HG02938 (cell line): ENCODE measurements at regions not wholly inside any gene's neighbourhood (a gene's known extent, or its start where the extent isn't known, plus 50 kb on each side); places are given as distances from the start of the nearest gene placed in this dataset.

ENCODE experiments used
- ATAC-seq: cut with Tn5 transposase; IDR thresholded peaks from one replicate; pipeline ENCODE4 v1.9.1; 2021; ENCODE audit warnings: mild to moderate bottlenecking, moderate library complexity; ENCODE audit not compliant: unreplicated experiment

- no peak for ATAC-seq
These were observed 514.8 kb upstream of the CTNND2 start for GRCh38 chr5:12419075-12419474.

DNA sequence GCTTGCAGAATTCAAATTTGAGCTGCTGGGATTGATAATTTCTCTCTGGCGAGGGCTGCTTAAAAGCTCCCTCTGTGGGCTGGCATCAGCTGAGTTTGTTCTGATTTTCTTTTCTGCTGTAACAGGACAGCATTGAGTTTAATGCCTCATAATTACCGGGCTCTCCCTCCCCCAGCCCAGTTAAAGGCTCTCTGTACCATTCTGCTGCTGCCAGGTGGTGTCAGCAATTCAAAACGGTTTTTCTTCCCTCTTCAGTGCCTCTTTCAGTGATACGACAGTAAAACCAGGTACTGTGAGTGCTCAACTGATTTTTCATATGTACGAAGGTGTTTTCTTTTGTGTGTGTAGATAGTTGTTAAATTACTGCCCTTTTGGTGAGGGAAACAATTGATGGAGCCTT is 509.3 kb upstream of the CTNND2 start:
- ATAC-seq, result no peak

DNA sequence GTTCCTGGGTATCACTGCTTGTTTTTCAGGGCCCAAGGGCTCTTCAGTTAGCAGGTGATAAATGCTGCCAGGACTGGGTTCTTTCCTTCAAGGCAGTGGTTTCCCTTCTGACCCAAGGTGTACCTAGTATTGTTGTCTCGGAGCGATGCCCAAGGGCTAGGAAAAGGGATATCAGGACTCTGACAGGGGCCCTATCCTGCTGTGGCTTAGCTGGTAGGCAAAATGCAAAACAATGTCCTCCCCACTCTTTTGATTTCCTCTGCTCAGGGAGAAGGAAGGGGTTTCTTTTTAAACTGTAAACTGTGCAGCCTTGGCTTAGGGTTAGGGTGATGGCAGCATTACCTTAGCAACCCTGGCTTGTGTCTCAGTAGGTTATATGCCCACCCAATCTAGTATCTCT is 508.8 kb upstream of the CTNND2 start:
- no peak for ATAC-seq

DNA sequence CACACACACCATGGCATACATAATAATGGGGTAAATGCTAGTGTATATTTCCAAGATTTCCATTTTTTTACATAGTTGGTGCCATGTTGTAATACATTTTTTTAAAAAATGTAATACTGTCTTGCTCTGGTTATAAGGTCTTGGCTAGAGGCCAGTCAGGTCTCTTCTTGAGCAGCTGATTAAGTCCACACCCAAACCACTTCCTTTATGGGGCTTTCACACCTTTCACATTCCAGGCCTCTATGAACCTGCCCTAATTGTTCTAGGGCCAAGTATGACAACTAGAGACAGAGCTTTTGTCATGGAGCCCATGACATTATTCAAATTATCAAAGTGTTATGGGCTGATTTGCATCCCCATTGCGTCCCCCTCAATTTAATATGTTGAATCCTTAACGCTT is 495.6 kb upstream of the CTNND2 start:
- ATAC-seq, result no peak

- no peak for ATAC-seq
These were observed 488.0 kb upstream of the CTNND2 start for GRCh38 chr5:12392246-12392645.

DNA sequence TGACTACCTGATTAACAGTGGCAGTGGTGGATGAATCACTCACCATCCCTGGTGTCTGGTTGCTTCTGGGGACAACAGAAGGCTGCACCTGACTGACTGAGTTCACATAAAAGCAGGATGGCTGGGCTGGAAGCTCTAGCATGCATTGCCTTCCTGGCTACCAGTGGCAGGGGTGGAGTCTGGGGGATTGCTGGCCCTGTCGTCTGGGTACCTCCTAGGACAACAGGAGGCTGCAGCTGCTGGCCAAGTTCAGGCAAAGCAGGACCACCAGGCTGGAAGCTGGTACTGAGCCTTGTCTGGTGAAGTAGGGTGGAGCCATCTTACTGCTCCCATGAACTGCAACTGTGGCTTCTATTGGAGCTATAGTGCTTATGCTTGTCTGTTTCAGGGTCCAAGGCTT is 480.8 kb upstream of the CTNND2 start:
- ATAC-seq, result no peak

DNA sequence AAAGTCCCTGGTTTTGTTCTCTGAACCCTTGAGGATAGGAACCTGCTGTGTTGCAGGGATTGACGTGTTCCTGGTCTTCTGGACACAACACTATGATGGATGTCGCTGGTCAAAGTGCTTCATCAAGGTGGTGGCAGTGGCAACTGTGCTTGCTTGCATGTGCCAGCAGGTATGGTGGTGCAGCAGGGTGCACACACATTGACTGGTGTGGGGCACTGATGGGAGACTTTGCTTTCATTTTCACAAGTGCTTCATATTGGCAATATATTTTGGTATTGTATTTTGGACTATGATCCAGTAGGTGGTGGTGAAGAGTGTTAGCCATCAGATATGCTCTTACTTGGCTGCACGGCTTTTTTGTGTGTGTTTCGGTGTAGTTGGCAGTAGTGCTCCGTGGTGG is 479.8 kb upstream of the CTNND2 start:
- no peak for ATAC-seq

- no peak for ATAC-seq
These were observed 463.7 kb upstream of the CTNND2 start for GRCh38 chr5:12367973-12368372.

DNA sequence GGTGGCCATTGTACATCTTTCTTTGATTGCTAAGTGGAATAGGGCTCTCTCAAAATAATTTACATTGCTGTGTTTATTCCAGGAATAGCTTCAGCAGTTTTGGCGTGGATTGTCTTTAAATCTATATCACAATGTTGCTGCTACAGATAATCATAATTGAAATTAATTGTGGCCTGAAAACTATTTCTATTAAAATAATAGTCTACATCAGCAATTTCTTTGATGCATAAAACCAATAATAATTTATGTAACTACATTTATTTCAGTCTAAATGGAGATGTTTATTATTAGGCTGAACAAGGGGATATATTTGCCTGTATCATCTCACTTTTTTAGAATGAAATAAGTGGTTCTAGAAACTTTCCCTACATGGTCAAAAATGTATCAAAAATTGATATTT is 456.0 kb upstream of the CTNND2 start:
- ATAC-seq, result no peak

DNA sequence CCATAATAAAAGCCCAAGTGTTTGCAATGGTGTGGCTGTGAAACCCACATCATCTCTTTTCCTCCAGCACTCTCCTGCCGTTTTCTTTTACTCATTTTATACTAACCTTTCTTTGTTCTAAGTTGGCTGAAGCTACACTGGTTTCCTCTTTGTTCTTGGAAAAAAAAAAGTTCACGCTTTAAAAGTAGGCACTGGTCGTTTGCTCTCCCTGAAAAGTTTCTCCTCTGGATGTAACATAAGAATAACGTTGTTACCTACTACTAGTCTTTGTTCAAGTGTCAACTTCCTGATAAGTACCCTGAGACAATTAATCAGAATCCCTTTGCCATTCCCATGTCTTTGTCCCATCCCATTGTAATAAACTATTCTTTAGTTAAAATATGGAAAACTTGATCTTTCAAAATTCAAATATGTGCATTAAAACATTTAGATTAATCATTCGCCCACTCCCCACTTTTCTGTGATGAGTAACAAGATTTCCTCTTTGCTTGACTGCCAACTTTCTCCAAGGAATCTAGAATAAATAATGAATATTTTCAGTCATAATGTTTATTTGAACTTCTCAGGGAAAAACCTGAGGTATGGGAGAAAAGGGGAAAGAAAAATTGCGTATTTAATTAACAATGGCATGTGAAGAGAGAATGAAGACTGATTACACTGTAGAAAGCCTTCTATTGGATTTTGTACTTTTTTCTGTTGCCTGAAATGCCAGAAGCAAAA is 454.3 kb upstream of the CTNND2 start:
- ATAC-seq, result no peak

- ATAC-seq, result no peak
These were observed 453.4 kb upstream of the CTNND2 start for GRCh38 chr5:12357626-12358025.

DNA sequence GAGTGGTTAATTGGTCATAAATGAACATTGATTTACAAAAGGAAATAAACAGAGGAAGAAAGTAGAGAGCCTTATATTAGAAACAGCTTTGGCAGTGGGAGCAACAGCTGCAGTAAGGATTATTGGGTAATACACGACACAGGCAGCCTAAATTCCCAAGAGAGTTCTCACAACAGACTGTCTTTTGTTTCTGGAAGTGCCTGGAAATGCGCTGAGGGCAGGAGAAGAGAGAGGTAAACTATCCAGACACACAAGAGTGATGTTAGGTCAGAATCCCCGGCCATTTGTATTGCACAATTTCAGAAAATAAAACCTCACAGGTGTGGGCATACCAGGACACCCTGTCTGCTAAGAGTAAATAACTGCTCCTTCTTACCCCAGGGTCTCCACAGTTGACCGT is 450.4 kb upstream of the CTNND2 start:
- no peak for ATAC-seq

DNA sequence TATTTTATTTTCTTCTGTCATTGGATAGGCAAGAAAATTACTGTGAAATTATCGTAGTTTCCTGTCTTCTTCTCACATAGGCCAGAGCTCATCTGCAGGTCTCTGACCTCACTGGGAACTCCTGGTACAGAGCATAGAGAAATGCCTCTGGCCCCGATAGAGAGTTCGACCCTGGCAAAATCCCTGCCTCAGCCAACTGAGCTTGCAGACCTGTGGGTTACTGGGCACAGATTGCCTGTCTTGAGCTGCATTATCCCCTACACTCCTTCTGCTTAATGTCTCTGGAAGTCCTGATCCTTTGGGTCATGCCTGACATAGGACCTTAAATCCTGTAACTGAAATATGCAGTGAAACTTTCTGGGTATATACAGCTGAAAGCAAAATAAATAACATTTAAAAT is 439.3 kb upstream of the CTNND2 start:
- no peak for ATAC-seq

DNA sequence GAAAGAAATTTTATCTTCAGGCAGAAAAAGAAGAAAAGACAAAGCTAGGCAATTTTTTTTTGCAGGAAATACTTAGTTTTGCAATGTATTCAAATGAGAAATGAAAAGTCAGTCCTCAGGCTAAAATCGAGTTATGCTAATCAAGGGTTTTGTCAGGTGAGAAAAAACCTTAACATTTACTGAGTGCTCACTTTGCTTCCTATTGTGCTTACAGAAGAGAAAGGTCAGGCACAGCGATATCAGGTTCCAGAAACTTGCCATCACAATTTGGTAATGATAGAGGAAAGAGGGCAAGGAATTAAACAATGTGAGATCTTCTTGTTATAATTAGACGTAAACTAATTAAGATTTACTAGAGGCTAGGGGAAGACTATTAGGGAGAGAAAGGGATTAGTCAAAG is 431.7 kb upstream of the CTNND2 start:
- ATAC-seq, result no peak

GRCh38 chr5:12332480-12332879 is 428.2 kb upstream of the CTNND2 start:
- no peak for ATAC-seq

DNA sequence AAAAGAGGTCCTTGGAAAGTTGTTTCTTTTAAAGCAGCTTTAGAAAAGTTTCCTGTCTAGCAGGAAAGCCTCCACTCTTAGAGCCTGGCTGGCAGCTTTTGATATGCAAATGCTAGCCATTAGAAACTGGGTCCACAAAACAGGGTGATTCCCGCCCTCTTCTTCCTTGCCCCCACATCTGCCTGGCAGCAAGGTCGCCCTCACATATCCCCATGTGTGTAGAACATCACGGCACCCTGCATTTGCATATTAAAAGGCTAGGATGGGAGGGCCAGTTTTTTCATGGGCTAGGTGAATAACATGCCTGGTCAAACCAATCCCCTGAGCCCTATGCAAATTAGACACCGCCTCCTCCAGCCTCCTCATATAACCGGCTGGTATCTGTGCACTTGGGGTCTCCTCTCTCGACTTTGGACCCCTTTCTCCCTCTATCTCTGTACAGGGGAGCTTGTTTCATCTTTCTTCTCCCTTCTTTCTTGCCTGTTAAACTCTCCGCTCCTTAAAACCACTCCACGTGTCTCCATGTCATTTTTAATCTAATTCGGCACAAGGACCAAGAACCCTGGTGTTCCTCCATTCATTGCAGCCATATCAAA is 426.8 kb upstream of the CTNND2 start:
- ATAC-seq, result no peak

DNA sequence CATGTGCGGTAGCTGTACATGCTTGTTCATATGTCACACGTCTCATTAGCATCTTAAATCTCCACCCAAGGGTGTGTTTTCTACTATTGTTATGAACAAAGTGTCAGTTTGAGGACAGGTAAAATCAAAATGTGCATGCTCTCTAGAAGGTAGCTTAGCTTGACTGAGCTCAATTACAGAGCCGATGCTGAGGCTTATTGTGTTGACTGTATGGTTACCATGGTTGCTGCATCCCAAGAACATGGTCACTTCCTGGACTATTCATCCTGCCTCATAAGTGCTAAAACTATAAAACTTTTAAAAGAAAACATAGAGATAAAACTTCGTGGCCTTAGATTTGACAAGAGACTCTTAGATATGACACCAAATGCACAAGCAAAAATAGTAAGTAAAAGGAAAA is 426.1 kb upstream of the CTNND2 start:
- ATAC-seq, result no peak

DNA sequence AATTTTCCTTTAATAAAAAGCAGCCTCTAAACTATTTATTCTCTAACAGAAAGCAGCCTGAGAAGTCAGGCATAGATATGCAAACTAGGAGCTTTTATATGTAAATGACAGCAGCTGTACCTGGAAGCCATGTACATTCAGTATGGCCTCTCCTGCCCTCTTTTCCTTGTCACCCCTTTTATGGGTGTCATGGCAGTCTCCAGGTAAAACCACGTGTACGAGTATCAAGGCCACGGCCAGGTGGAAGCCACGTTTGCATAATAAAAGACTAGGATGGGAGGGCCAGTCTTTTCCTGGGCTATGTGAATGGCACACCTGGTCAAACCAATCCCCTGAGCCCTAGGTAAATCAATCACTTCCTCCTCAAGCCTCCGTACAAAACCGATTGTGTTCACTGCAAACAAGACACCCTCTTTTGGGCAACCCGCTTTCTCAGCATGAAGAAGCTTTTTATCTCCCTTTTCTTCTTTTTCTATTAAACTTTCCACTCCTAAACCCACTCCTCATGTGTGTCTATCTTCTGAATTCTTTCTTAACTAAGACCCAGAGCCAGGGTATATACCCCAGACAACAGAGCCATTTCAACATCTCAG is 419.5 kb upstream of the CTNND2 start:
- no peak for ATAC-seq

DNA sequence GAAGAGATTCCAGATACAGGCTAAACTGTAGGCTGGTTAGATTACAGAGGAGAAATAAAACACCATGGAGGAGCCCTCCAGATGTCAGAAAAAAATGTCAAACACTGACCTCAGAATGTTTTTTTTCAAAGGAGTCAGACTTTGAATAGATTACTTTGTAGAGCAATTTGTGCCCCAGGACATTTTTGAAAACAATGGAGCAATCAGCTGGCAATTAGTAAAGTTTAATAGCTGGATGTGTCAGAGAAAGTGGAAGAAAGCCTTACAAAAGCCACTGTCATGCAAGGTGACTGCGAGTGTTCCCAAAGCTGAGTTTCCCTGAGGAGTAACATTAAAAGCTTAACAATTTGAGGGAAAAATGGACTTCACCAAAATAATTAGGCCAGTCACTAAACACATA is 417.8 kb upstream of the CTNND2 start:
- ATAC-seq, result no peak

DNA sequence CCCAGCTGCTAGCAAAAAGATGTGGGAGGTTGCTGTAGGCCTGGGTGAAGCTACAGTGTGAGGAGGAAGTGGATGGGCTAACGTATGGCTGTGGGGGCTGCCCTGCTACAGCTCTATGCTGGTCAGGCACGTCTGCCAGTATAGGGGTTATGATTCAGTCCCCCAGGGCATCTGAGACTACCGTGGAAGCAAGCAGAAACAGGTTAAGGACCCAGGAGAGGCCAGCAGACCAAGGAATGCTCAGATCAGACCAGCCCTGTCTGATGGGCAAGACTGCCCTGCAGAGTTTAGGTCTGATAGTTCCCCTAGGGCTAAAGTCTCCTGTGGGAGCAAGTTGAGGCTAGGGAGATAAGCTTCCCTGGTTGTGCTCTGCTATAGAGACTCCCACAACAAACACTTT is 416.1 kb upstream of the CTNND2 start:
- ATAC-seq, result no peak

DNA sequence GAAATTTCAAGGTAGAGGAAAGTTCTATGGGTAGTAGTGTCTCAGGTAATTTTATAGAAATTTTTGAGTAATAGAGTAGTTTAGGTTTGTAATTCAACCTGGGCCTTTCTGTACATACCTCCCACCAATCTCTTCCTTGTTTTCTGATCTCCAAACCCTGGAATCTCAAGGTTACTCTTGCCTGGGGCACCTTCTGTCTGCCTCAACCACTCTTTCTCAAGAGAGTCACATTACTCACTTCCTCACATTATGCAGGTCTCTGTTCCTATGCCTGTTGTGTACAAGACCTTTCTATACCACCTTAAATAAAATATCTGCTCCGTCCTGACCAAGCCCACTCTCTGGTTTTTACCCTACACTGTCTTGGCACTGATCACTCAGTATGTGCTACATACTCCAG is 412.6 kb upstream of the CTNND2 start:
- ATAC-seq, result no peak

DNA sequence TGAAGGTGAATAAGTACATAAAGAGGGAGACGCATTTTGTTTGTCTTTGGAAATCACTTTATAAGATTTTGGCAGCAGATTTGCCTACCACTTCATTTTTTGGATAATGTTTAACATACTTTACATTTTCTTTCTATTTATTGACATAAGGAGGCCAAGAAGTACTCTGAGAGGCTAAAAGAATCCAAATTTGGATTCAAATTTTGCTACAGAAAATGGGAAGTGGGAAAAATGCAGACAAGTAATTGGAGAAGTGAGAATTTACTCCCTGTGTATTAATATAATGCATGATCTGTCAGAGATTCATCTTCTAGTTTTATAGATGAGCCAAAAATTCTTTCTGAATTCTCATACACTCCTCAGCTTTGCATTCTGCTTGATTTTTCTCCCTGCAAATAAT is 411.2 kb upstream of the CTNND2 start:
- no peak for ATAC-seq

DNA sequence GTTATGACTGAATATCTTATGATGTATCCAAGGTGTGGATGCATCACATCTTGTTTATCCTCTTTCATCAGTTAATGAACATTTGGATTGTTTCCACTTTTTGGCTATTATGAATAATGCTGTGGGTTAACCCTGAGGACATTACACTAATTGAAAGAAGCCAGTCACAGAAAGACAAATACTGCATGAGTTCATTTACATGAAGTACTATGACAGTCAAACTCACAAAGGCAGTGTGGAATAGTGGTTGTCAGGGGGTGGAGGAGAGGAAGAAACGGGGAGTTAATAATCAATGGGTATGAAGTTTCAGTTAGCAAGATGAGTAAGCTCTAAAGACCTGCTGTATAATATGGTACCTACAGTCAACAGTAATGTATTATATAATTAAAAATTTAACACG is 409.4 kb upstream of the CTNND2 start:
- peak; percentile 91 for ATAC-seq
